B cell (primary cell): ENCODE measurements at regions not wholly inside any gene's neighbourhood (a gene's known extent, or its start where the extent isn't known, plus 50 kb on each side); places are given as distances from the start of the nearest gene placed in this dataset.

Experiments used
- EZH2 ChIP-seq: IDR thresholded peaks from 2 replicates; pipeline ENCODE4 v1.6.1; 2012; ENCODE audit warnings: borderline replicate concordance, low read depth, mild to moderate bottlenecking, moderate library complexity, low read length; ENCODE audit not compliant: insufficient read depth, poor library complexity, severe bottlenecking
- TF ChIP-seq, protein P1 (sequence below): fragments of 200-600 bp; IDR thresholded peaks from one replicate; pipeline ENCODE4 v1.8.0; 2022; ENCODE audit warnings: antibody characterized with exemption, mild to moderate bottlenecking

DNA sequence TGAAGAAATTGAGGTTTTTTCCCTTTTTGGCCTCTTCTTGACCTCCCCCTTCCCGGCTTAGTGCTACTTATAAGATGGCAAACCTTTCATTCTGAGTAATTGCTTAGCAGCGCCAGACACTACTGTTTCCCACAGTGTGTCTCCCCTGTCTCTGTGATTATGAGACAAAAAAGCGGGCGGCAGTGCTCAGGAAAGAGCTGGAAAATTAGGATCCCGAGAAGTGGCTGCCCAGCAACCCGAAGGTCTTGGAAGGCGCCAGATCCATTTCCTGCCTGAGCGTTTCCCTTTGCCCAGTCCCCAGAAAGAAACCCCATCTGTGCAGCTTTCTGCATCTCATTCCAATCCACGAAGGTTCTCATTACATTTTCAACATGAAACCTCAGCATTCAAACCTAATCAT lies 191.9 kb upstream of the APCDD1 start:
- TF ChIP-seq, protein P1, sequence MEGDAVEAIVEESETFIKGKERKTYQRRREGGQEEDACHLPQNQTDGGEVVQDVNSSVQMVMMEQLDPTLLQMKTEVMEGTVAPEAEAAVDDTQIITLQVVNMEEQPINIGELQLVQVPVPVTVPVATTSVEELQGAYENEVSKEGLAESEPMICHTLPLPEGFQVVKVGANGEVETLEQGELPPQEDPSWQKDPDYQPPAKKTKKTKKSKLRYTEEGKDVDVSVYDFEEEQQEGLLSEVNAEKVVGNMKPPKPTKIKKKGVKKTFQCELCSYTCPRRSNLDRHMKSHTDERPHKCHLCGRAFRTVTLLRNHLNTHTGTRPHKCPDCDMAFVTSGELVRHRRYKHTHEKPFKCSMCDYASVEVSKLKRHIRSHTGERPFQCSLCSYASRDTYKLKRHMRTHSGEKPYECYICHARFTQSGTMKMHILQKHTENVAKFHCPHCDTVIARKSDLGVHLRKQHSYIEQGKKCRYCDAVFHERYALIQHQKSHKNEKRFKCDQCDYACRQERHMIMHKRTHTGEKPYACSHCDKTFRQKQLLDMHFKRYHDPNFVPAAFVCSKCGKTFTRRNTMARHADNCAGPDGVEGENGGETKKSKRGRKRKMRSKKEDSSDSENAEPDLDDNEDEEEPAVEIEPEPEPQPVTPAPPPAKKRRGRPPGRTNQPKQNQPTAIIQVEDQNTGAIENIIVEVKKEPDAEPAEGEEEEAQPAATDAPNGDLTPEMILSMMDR = no peak
- no peak for TF ChIP-seq EZH2
